Transverse colon (tissue), 3 donors: ENCODE measurements at regions not wholly inside any gene's neighbourhood (a gene's known extent, or its start where the extent isn't known, plus 50 kb on each side); places are given as distances from the start of the nearest gene placed in this dataset.

Source experiments
- EP300 ChIP-seq: sonication (generic); formaldehyde crosslinking; IDR thresholded peaks from one replicate; pipeline ENCODE4 v1.6.1; 2017; ENCODE audit warnings: antibody characterized with exemption, low read depth
- POLR2AphosphoS5 ChIP-seq, 3 donors: sonication (generic); formaldehyde crosslinking; IDR thresholded peaks; one replicate each; pipeline ENCODE4 v1.6.1; 2016; ENCODE audit warnings: antibody characterized with exemption in 3 of 3

GRCh38 chrX:95903490-95903889 lies 781.2 kb upstream of the DIAPH2 start:
- TF ChIP-seq EP300 (no peak), POLR2AphosphoS5 (IDR thresholded peaks at IDR 0.05) (no peak)
